H9 (cell line): ENCODE measurements at regions not wholly inside any gene's neighbourhood (a gene's known extent, or its start where the extent isn't known, plus 50 kb on each side); places are given as distances from the start of the nearest gene placed in this dataset.
A peak's percentile ranks its signal among the peaks of the same experiment; 100 is the strongest.

Experiments
- DNase-seq: peaks from one replicate; pipeline ENCODE4 v3.0.0-alpha.2; 2017
- H2AFZ ChIP-seq: one replicate; pipeline ENCODE4 v1.6.1; 2013; ENCODE audit warnings: mild to moderate bottlenecking, low read length, control low read depth, moderate library complexity
- H2AK5ac ChIP-seq: 2 replicates; pipeline ENCODE4 v1.6.1; 2013; ENCODE audit warnings: low read length, control low read depth, mixed read lengths; ENCODE audit not compliant: insufficient read length
- H2BK120ac ChIP-seq: one replicate; pipeline ENCODE4 v1.6.1; 2013; ENCODE audit warnings: low read depth, mild to moderate bottlenecking, low read length, control low read depth, inconsistent platforms; ENCODE audit not compliant: poor library complexity, severe bottlenecking
- H2BK12ac ChIP-seq: 2 replicates; pipeline ENCODE4 v1.6.1; 2013; ENCODE audit warnings: low read length, control low read depth, mixed read lengths, low read depth; ENCODE audit not compliant: insufficient read length
- H2BK15ac ChIP-seq: 2 replicates; pipeline ENCODE4 v1.6.1; 2013; ENCODE audit warnings: low read depth, low read length, control low read depth
- H2BK20ac ChIP-seq: one replicate; pipeline ENCODE4 v1.6.1; 2013; ENCODE audit warnings: low read depth, mild to moderate bottlenecking, low read length, control low read depth, inconsistent platforms; ENCODE audit not compliant: poor library complexity, severe bottlenecking
- H2BK5ac ChIP-seq: 2 replicates; pipeline ENCODE4 v1.6.1; 2013; ENCODE audit warnings: low read length, control low read depth, mixed read lengths; ENCODE audit not compliant: insufficient read length
- H3K14ac ChIP-seq: 2 replicates; pipeline ENCODE4 v1.6.1; 2013; ENCODE audit warnings: low read length, control low read depth; ENCODE audit not compliant: insufficient read depth
- H3K18ac ChIP-seq: 2 replicates; pipeline ENCODE4 v1.6.1; 2013; ENCODE audit warnings: low read depth, mild to moderate bottlenecking, mixed read lengths, low read length, control low read depth; ENCODE audit not compliant: insufficient read length
- H3K23ac ChIP-seq: 2 replicates; pipeline ENCODE4 v1.6.1; 2013; ENCODE audit warnings: low read length, control low read depth, mixed read lengths, low read depth; ENCODE audit not compliant: insufficient read length
- H3K23me2 ChIP-seq: 2 replicates; pipeline ENCODE4 v1.6.1; 2013; ENCODE audit warnings: low read depth, mild to moderate bottlenecking, mixed read lengths, low read length, control low read depth; ENCODE audit not compliant: insufficient read length, poor library complexity, severe bottlenecking
- H3K27ac ChIP-seq: 2 replicates; pipeline ENCODE4 v1.5.1; 2013; ENCODE audit warnings: low read length, control low read depth, mixed read lengths, low read depth; ENCODE audit not compliant: insufficient read length
- H3K27me3 ChIP-seq: 2 replicates; pipeline ENCODE4 v1.6.1; 2013; ENCODE audit warnings: low read length, control low read depth, inconsistent platforms; ENCODE audit not compliant: insufficient read depth
- H3K4ac ChIP-seq: 2 replicates; pipeline ENCODE4 v1.6.1; 2013; ENCODE audit warnings: low read depth, mild to moderate bottlenecking, control low read depth, inconsistent platforms, low read length, moderate library complexity
- H3K4me1 ChIP-seq: 2 replicates; pipeline ENCODE4 v1.6.1; 2013; ENCODE audit warnings: low read length, control low read depth, inconsistent platforms; ENCODE audit not compliant: insufficient read depth
- H3K4me2 ChIP-seq: 2 replicates; pipeline ENCODE4 v1.6.1; 2013; ENCODE audit warnings: low read length, control low read depth, mixed read lengths; ENCODE audit not compliant: insufficient read length, insufficient read depth
- H3K56ac ChIP-seq: 2 replicates; pipeline ENCODE4 v1.6.1; 2013; ENCODE audit warnings: low read depth, mild to moderate bottlenecking, mixed read lengths, low read length, control low read depth; ENCODE audit not compliant: insufficient read length
- H3K79me1 ChIP-seq: 2 replicates; pipeline ENCODE4 v1.6.1; 2013; ENCODE audit warnings: low read depth, mild to moderate bottlenecking, moderate library complexity, low read length, control low read depth, inconsistent platforms; ENCODE audit not compliant: insufficient read depth, poor library complexity, severe bottlenecking
- H3K79me2 ChIP-seq: 2 replicates; pipeline ENCODE4 v1.6.1; 2013; ENCODE audit warnings: low read length, control low read depth, inconsistent platforms; ENCODE audit not compliant: insufficient read depth
- H3K9ac ChIP-seq: 2 replicates; pipeline ENCODE4 v1.6.1; 2013; ENCODE audit warnings: low read length, control low read depth, mixed read lengths; ENCODE audit not compliant: insufficient read length; ENCODE audit errors: extremely low read depth
- H3K9me3 ChIP-seq: one replicate; pipeline ENCODE4 v1.6.1; 2013; ENCODE audit warnings: low read depth, low read length, inconsistent platforms; ENCODE audit not compliant: control insufficient read depth
- H3T11ph ChIP-seq: one replicate; pipeline ENCODE4 v1.6.1; 2013; ENCODE audit warnings: mild to moderate bottlenecking, low read length, control low read depth, inconsistent platforms
- H4K20me1 ChIP-seq: one replicate; pipeline ENCODE4 v1.6.1; 2013; ENCODE audit not compliant: control insufficient read depth, insufficient read length, insufficient read depth
- H4K5ac ChIP-seq: 2 replicates; pipeline ENCODE4 v1.6.1; 2013; ENCODE audit warnings: low read depth, mild to moderate bottlenecking, mixed read lengths, low read length, control low read depth; ENCODE audit not compliant: insufficient read length
- H4K8ac ChIP-seq: replicated peaks from 2 replicates; pipeline ENCODE4 v1.6.1; 2013; ENCODE audit warnings: low read length, control low read depth, mixed read lengths, low read depth; ENCODE audit not compliant: insufficient read length
- H4K91ac ChIP-seq: 2 replicates; pipeline ENCODE4 v1.6.1; 2013; ENCODE audit warnings: low read depth, mild to moderate bottlenecking, moderate library complexity, mixed read lengths, low read length, control low read depth; ENCODE audit not compliant: insufficient read length
- H3K27ac Mint-ChIP-seq, 3 experiments: 2 replicates in 2 of 3; 3 replicates in 1 of 3; pipeline ENCODE4 v1.8.0; 2020 to 2021; ENCODE audit warnings: mixed read lengths in 3 of 3, mild to moderate bottlenecking in 1 of 3, moderate library complexity in 1 of 3
- H3K27me3 Mint-ChIP-seq: 2 replicates; pipeline ENCODE4 v1.8.0; 2021; ENCODE audit warnings: low read depth, mild to moderate bottlenecking, moderate library complexity, mixed read lengths
- H3K36me3 Mint-ChIP-seq, 3 experiments: 2 replicates in 2 of 3; 3 replicates in 1 of 3; pipeline ENCODE4 v1.8.0; 2020 to 2021; ENCODE audit warnings: low read depth in 3 of 3, mixed read lengths in 3 of 3; ENCODE audit not compliant: insufficient read depth in 1 of 3
- H3K4me1 Mint-ChIP-seq, 2 experiments: 2 replicates each; pipeline ENCODE4 v1.8.0; 2020; ENCODE audit warnings: mixed read lengths in 2 of 2
- H3K4me3 Mint-ChIP-seq, 2 experiments: 2 replicates in 1 of 2; 3 replicates in 1 of 2; pipeline ENCODE4 v1.8.0; 2020 to 2021; ENCODE audit warnings: mild to moderate bottlenecking in 2 of 2, mixed read lengths in 2 of 2, moderate library complexity in 1 of 2
- H3K9me3 Mint-ChIP-seq, 2 experiments: 2 replicates in 1 of 2; 3 replicates in 1 of 2; pipeline ENCODE4 v1.8.0; 2020; ENCODE audit warnings: mild to moderate bottlenecking in 2 of 2, mixed read lengths in 2 of 2, moderate library complexity in 1 of 2
- CTCF ChIP-seq: fragments of 200-600 bp; sonication (generic); conservative IDR thresholded peaks from 3 replicates; pipeline ENCODE4 v1.8.0; 2021; ENCODE audit warnings: antibody characterized with exemption, mild to moderate bottlenecking
- WGBS: extraction: QIAGEN DNeasy Blood & Tissue Kit; methylation state at CpG from one replicate; pipeline ENCODE4 v1.1.7; 2013; ENCODE audit warnings: missing lambda C conversion rate, low lambda C conversion rate, mixed read lengths; ENCODE audit not compliant: insufficient read length; ENCODE audit errors: extremely low coverage; 5-methylcytosine and 5-hydroxymethylcytosine counted together

- no peak overlapping the region for H4K8ac ChIP-seq
- no peak overlapping the region for H3K9ac ChIP-seq
- no peak overlapping the region for H3T11ph ChIP-seq
- Mint-ChIP-seq H3K27me3 (peaks cover 48% of the 10 kb centered on the region), H3K9me3 (no peaks in the 10 kb centered on the region), H3K4me1 (peaks cover 6 to 10% of the 10 kb centered on the region in 2 experiments), H3K27ac (no peak overlapping the region), H3K36me3 (no peaks in the 10 kb centered on the region), H3K4me3 (peak overlapping the region in 1 of 2 experiments; percentile 45; a peak in 2 of 5 replicates)
- no peak overlapping the region for H2BK12ac ChIP-seq
- no peak overlapping the region for H4K91ac ChIP-seq
- H3K4me2 ChIP-seq, result no peak overlapping the region
- H3K23ac ChIP-seq, result no peak overlapping the region
- no peak overlapping the region for H2BK15ac ChIP-seq
- H3K79me2 ChIP-seq, result no peaks in the 10 kb centered on the region
- no peak for DNase-seq
- H3K9me3 ChIP-seq, result no peaks in the 10 kb centered on the region
- WGBS, result no CpG with 5 or more reads among the region's 4 CpGs
- no peak overlapping the region for H2AFZ ChIP-seq
- H3K56ac ChIP-seq, result no peak overlapping the region
- no peaks in the 10 kb centered on the region; the same call in 1 of the 2 replicates for H3K4me1 ChIP-seq
- no peak overlapping the region for H3K14ac ChIP-seq
- H2BK5ac ChIP-seq, result no peak overlapping the region
- no peaks in the 10 kb centered on the region for H3K79me1 ChIP-seq
- no peaks in the 10 kb centered on the region for H4K20me1 ChIP-seq
- no peak overlapping the region for H2AK5ac ChIP-seq
- no peak overlapping the region for H4K5ac ChIP-seq
- H3K18ac ChIP-seq, result no peak overlapping the region
- TF ChIP-seq CTCF, result no peak
- H2BK20ac ChIP-seq, result no peak overlapping the region
- H3K4ac ChIP-seq, result no peak overlapping the region
- no peaks in the 10 kb centered on the region for H3K23me2 ChIP-seq
- H2BK120ac ChIP-seq, result no peak overlapping the region
- no peak overlapping the region for H3K27ac ChIP-seq
- H3K27me3 ChIP-seq, result no peaks in the 10 kb centered on the region
Measured at GRCh38 chr11:21861314-21861713, 331.6 kb upstream of the ANO5 start.
